DMS114 treated with DMSO at 0.1 percent for 48 hours (cell line): ENCODE measurements at regions not wholly inside any gene's neighbourhood (a gene's known extent, or its start where the extent isn't known, plus 50 kb on each side); places are given as distances from the start of the nearest gene placed in this dataset.

ENCODE experiments used
- DNase-seq: peaks from one replicate; lab custom pipeline; 2025; ENCODE audit not compliant: unreplicated experiment; lab: John Stamatoyannopoulos, UW

DNA sequence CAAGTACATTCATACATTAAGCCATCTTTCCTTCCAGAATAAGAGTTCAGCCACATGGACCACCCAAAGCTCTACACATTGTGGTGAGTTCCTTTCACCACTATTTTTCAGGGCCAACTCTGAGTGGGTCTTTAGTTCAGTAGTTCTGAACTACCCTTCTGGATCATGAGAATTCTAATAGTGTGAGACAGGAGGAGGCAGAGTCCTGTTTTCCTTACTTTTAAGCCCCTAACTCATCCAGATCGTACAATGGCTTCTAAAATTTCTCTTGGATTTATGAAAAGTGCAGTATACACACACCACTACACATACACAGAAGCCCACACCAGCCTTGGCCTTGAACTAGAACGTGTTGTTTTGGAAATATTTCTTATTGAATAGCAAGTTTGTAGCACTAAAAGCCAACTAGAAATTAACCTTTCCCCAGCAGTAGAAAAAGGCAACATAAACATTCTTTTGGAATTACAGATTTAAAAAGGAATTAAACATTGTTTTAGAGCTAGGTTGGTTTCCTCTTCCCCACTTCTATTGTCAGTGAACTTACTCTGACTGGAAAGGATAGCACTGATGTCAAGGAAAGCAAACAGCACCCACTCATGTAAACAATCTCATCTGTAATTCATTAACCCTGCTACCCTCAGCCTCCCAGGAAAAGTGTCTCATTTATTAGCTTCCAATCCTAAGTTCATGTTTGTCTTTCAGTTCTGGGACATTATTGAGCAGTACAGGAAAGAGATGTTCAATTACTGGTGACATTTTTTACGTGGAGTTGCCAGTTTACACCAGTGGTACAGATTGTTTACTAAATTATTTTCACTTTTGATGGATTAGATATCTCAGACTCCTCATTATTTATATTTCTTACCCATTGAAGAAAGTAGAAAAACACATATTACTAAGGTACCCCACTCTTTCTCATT, 95.7 kb upstream of the AGTR1 start:
- no peak for DNase-seq

GRCh38 chr3:148604270-148605085, 93.2 kb upstream of the AGTR1 start:
- DNase-seq = no peak

DNA sequence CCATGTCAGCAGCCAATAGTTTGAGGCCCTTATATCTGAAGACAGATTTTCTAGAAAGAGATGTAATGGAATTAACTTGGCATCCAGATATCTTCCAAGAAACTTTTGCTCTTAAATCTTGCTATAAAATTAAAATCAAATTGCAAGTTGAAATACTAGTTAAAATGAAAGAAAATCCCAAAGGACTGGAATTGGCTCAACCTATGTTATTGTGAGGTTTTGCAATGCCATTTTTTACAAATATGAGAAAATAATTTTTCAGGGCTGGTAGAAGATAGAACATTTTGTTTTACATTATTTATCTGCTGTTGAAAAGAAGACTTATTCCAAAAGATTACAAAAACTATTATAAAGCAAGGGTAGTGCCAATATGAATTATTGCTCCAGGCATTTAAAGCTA, 92.2 kb upstream of the AGTR1 start:
- no peak for DNase-seq

DNA sequence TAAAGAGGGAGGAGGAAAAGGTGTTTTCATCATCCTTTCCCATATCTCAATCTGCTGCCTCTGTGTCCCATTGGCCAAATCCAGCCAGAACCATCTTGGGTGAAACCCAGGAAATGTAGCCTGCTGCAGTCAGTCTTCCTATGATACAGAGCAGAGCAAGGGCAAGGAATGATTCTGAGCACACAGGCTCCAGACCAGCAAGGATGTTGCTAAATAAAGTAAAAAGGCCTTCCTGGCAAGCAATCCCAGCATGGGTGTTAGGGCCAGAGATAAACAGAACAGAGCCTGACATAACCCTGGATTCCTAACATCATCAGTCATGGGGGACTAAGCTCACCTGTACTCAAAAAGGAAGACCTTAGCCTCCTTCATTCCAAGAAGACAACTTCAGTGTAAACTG, 90.7 kb upstream of the AGTR1 start:
- DNase-seq = no peak

GRCh38 chr3:148607491-148607890, 90.2 kb upstream of the AGTR1 start:
- DNase-seq = no peak

- no peak for DNase-seq
Observed at GRCh38 chr3:148612278-148612677, 85.4 kb upstream of the AGTR1 start.

DNA sequence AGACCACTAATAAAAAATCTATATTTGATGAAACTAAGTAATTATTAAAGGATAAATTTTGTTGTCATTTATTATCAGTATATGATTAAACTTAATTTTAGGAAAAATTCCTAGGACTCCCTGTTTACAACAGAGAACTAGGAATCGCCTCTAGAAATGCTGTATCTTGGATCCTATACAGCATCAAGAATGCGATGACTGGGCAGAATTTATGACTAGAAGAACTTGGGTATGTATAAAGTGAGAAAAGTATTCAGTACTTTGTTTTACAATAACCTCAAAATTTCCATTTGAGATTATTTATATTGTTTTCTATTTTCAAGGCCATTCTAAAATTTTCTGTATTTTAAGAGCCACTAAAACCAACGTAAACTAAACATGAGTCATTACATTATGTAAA, 82.3 kb upstream of the AGTR1 start:
- DNase-seq = no peak

- DNase-seq = no peak
Observed at GRCh38 chr3:148625095-148625736, 72.5 kb upstream of the AGTR1 start.

GRCh38 chr3:148625991-148626390, 71.7 kb upstream of the AGTR1 start:
- no peak for DNase-seq

- no peak for DNase-seq
Observed at GRCh38 chr3:148629006-148629405, 68.7 kb upstream of the AGTR1 start.

DNA sequence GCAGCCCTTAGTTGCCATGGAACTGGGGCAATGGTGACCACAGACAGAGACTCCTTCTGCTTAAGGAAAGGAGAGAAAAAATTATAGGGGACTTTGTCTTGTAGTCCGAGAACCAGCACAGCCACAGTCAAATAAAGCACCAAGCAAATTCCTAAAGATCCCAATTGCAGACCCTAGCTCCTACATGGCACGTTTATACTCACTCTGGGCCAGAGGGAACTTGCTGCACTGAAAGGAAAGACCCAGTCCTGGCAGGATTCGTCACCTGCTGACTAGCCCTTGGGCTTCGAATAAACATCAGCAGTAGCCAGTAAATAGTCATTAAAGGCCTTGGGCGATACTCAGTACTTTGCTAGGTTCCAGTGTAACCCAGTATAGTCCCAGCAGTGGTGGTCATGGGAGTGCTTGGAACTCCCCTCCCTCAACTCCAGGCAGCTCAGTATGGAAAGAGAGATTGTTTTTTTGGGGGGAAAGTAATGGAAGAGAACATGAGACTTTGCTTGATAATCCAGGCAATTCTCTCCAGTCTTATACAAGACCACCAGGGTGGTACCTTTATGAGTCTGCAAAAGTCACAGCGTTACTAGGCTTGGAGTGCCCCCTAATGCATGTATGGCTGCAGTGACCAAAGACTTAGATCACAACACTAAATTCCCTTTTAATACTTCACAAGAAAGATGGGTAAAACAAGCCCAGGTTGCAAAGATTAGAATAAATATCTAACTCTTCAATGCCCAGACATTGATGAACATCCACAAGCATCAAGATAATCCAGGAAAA, 66.4 kb upstream of the AGTR1 start:
- DNase-seq = no peak

- DNase-seq = no peak
Observed at GRCh38 chr3:148641722-148642121, 56.0 kb upstream of the AGTR1 start.

- DNase-seq = no peak
Observed at GRCh38 chr3:148642214-148642613, 55.5 kb upstream of the AGTR1 start.

DNA sequence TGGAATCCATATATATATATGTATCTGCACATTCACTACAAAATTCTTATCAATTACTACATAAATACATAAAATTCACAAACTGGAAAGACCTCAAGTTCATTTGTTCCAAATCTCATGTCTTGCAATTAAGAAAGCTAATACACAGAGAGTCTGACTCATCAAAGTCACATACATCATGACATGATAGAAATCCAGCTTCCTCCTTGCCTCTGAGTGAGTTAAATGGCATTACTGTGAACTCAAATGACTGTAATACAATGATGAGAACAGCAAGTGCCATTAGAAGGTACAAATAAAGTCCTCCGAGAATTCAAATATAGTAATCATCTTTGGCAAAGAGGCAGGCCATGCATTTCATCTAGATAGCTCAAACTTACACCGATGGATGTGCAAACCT, 55.1 kb upstream of the AGTR1 start:
- no peak for DNase-seq

DNA sequence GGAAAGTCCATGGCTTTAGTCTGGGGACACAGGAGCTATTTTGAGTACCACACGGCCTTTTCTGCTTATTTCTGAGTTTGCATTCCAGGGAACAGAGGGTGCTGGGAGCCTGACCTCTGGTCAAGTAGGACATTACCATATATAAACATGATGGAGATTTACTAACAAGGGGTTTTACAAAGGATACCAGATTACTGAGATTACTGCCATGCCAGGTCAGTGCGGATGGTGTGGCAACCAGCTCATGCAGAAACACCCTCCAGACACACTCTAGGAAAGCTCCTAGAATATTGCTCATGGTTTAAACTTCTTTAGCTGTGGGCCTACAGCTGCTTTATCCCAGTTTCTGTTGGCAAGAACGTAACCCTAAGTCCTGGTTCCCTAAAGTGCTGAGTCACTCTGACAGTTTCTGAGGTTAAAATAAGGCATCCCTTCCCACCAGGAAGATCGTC, 54.3 kb upstream of the AGTR1 start:
- no peak for DNase-seq

DNA sequence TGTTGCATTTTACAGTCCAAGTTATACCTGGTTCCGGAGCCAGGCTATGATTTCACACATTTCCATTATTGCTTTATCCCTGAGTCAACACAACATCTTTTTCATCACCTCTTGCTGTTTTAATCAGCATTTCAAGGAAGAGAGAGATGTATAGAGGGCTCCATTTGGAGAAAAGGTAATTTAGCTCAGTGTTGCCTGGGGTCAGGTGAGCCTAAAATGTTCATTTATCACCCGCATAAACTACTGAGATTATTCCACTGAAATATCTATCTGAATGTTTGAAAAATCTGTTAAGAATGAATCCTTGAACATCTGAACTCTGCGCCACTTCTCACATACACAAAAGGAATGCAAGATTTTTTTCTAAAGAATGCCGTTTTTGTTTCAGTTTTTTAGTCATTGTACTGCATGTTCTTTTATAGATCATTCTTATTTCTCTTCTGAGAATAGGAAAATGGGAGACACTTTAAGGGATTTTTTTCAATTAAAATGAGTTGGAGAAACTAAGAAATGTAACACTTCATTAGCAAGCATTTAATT, 51.5 kb upstream of the AGTR1 start:
- DNase-seq = no peak
